GM19455 (cell line): ENCODE measurements at regions not wholly inside any gene's neighbourhood (a gene's known extent, or its start where the extent isn't known, plus 50 kb on each side); places are given as distances from the start of the nearest gene placed in this dataset.
"Not testable (repeated sequence)": the region's sequence is repeated elsewhere in the genome, so short reads cannot be mapped to it uniquely, and the experiment has no call there.

Experiments
- ATAC-seq: cut with Tn5 transposase; IDR thresholded peaks from one replicate; pipeline ENCODE4 v1.9.1; 2021; ENCODE audit not compliant: unreplicated experiment

- no peak for ATAC-seq
These were observed 181.4 kb upstream of the TUBA3C start for GRCh38 chr13:19362946-19363510.

- ATAC-seq: not testable (repeated sequence)
These were observed 178.1 kb upstream of the TUBA3C start for GRCh38 chr13:19359697-19360096.

GRCh38 chr13:19345916-19346422 is 164.3 kb upstream of the TUBA3C start:
- ATAC-seq: no peak

- ATAC-seq: peak; percentile 17
These were observed 163.5 kb upstream of the TUBA3C start for GRCh38 chr13:19345158-19345557.

- ATAC-seq: peak; percentile 81
These were observed 163.0 kb upstream of the TUBA3C start for GRCh38 chr13:19344585-19345120.

GRCh38 chr13:19332378-19332777 is 150.8 kb upstream of the TUBA3C start:
- ATAC-seq: no peak

GRCh38 chr13:19329365-19329764 is 147.7 kb upstream of the TUBA3C start:
- no peak for ATAC-seq

- ATAC-seq: no peak
These were observed 142.7 kb upstream of the TUBA3C start for GRCh38 chr13:19324325-19324724.

GRCh38 chr13:19321222-19321621 is 139.6 kb upstream of the TUBA3C start:
- no peak for ATAC-seq

GRCh38 chr13:19305434-19305833 is 123.8 kb upstream of the TUBA3C start:
- no peak for ATAC-seq

GRCh38 chr13:19289180-19289579 is 107.6 kb upstream of the TUBA3C start:
- ATAC-seq: no peak

GRCh38 chr13:19283836-19284235 is 102.2 kb upstream of the TUBA3C start:
- no peak for ATAC-seq

GRCh38 chr13:19268331-19268730 is 86.7 kb upstream of the TUBA3C start:
- no peak for ATAC-seq

GRCh38 chr13:19267746-19268145 is 86.1 kb upstream of the TUBA3C start:
- no peak for ATAC-seq

GRCh38 chr13:19266979-19267378 is 85.4 kb upstream of the TUBA3C start:
- no peak for ATAC-seq

GRCh38 chr13:19264711-19265110 is 83.1 kb upstream of the TUBA3C start:
- no peak for ATAC-seq

GRCh38 chr13:19252381-19252780 is 70.8 kb upstream of the TUBA3C start:
- no peak for ATAC-seq

- peak; percentile 73 for ATAC-seq
These were observed 57.7 kb upstream of the TUBA3C start for GRCh38 chr13:19239114-19239860.
